ENCODE measurements at regions not wholly inside any gene's neighbourhood (a gene's known extent, or its start where the extent isn't known, plus 50 kb on each side); places are given as distances from the start of the nearest gene placed in this dataset.

GRCh38 chr12:116463366-116463765 is 95.8 kb upstream of the MAP1LC3B2 start:
- no peak overlapping the region for H3K4me3 ChIP-seq (replicated peaks in 1 of 3; ENCODE audit: insufficient read depth in 1 of 3, low read depth in 2 of 3, low read length in 3 of 3)
- H3K27me3 ChIP-seq (ENCODE audit: control insufficient read depth in 1 of 2, insufficient read depth in 2 of 2, low read length in 2 of 2) = peaks cover 0 to 1% of the 10 kb centered on the region in 2 experiments; a peak in 1 of 5 replicates
- in situ Hi-C loops (cut with HindIII; ENCODE audit: extremely low pct_ligation_motif_present, low pct_unique_long_range_greater_than_20kb) (no loop called here), intact Hi-C loops (cut with micrococcal nuclease; ENCODE audit: unreplicated experiment) (no loop called here)
- no peak for FAIRE-seq
- no TSS peak for BruUV-seq (replicated peaks)
- H3K79me2 ChIP-seq (ENCODE audit: insufficient read depth, low read length) = no peaks in the 10 kb centered on the region
- no peak overlapping the region for H3K4me2 ChIP-seq (ENCODE audit: low read depth, low read length)
- POLR2A ChIA-PET = no interaction called here
- WGBS (ENCODE audit: low lambda C conversion rate) = 0% methylated on average over 1 of the region's 1 CpG
- DNase-seq (ENCODE audit: low spot score) = no peak
- no peak overlapping the region for H2AFZ ChIP-seq (ENCODE audit: low read length)
- no peak overlapping the region for H3K9ac ChIP-seq (ENCODE audit: insufficient read depth, low read depth, low read length)
- TF ChIP-seq IRF9 (CRISPR knock-in tag; IDR thresholded peaks at IDR 0.05; ENCODE audit: borderline replicate concordance) (no peak), ZNF768 (CRISPR knock-in tag; IDR thresholded peaks at IDR 0.05) (peak; percentile 31; the same call in 1 of the 2 replicates), ZNF691 (CRISPR knock-in tag; IDR thresholded peaks at IDR 0.05; ENCODE audit: borderline replicate concordance, low read depth) (no peak)
- H4K20me1 ChIP-seq (ENCODE audit: insufficient read depth, low read length) = no peaks in the 10 kb centered on the region
- no peak for ATAC-seq
- no peaks in the 10 kb centered on the region for H3K36me3 ChIP-seq (replicated peaks in 1 of 2; ENCODE audit: control insufficient read depth in 1 of 2, insufficient read depth in 2 of 2, low read length in 2 of 2)
- H3K4me1 ChIP-seq (ENCODE audit: insufficient read depth, low read length) = no peaks in the 10 kb centered on the region
- CTCF ChIA-PET (ENCODE audit: low intra/inter-chr PET ratio, low total read pairs) = no interaction called here
- H3K27ac ChIP-seq (ENCODE audit: extremely low read length, insufficient read depth, low read length) = no peak overlapping the region
- no peaks in the 10 kb centered on the region for H3K9me3 ChIP-seq (ENCODE audit: low read length)

GRCh38 chr12:116465407-116465806 is 93.8 kb upstream of the MAP1LC3B2 start:
- Histone ChIP-seq H3K4me2 (ENCODE audit: low read depth, low read length) (no peak overlapping the region), H3K79me2 (ENCODE audit: insufficient read depth, low read length) (no peaks in the 10 kb centered on the region), H3K4me3 (replicated peaks in 1 of 3; ENCODE audit: insufficient read depth in 1 of 3, low read depth in 2 of 3, low read length in 3 of 3) (no peak overlapping the region), H3K36me3 (replicated peaks in 1 of 2; ENCODE audit: control insufficient read depth in 1 of 2, insufficient read depth in 2 of 2, low read length in 2 of 2) (no peaks in the 10 kb centered on the region), H3K9me3 (ENCODE audit: low read length) (no peaks in the 10 kb centered on the region), H3K27ac (ENCODE audit: extremely low read length, insufficient read depth, low read length) (no peak overlapping the region), H3K9ac (ENCODE audit: insufficient read depth, low read depth, low read length) (no peak overlapping the region), H2AFZ (ENCODE audit: low read length) (no peak overlapping the region), H3K4me1 (ENCODE audit: insufficient read depth, low read length) (no peaks in the 10 kb centered on the region), H3K27me3 (ENCODE audit: control insufficient read depth in 1 of 2, insufficient read depth in 2 of 2, low read length in 2 of 2) (peaks cover 0 to 1% of the 10 kb centered on the region in 2 experiments; a peak in 1 of 5 replicates), H4K20me1 (ENCODE audit: insufficient read depth, low read length) (no peaks in the 10 kb centered on the region)
- DNase-seq (ENCODE audit: low spot score) (no peak), ATAC-seq (no peak), FAIRE-seq (no peak)
- intact Hi-C loops (cut with micrococcal nuclease; ENCODE audit: unreplicated experiment) (no loop called here), in situ Hi-C loops (cut with HindIII; ENCODE audit: extremely low pct_ligation_motif_present, low pct_unique_long_range_greater_than_20kb) (no loop called here)
- POLR2A ChIA-PET = no interaction called here
- 50% methylated on average over 2 of the region's 3 CpGs for WGBS (ENCODE audit: low lambda C conversion rate)
- no TSS peak for BruUV-seq (replicated peaks)
- CTCF ChIA-PET (ENCODE audit: low intra/inter-chr PET ratio, low total read pairs) = no interaction called here
- TF ChIP-seq KLF11 (CRISPR knock-in tag; IDR thresholded peaks at IDR 0.05) = no peak
- TF ChIP-seq ZNF629 (CRISPR knock-in tag; conservative IDR thresholded peaks at IDR 0.05) = peak; percentile 66
- no peak for TF ChIP-seq PAF1 (CRISPR knock-in tag; IDR thresholded peaks at IDR 0.05)
- no peak for TF ChIP-seq NFATC3 (CRISPR knock-in tag; IDR thresholded peaks at IDR 0.05)
- no peak for TF ChIP-seq ZNF577 (CRISPR knock-in tag; IDR thresholded peaks at IDR 0.05; ENCODE audit: borderline replicate concordance, low read depth)
- TF ChIP-seq BHLHE40 (IDR thresholded peaks at IDR 0.05; ENCODE audit: low read length) = no peak
- no peak for TF ChIP-seq HNRNPL (IDR thresholded peaks at IDR 0.05; ENCODE audit: low read depth, low read length)
- no peak for TF ChIP-seq NR2F6 (IDR thresholded peaks at IDR 0.05)
- TF ChIP-seq NR2F6 (CRISPR knock-in tag; IDR thresholded peaks at IDR 0.05) = no peak
